ENCODE measurements at regions not wholly inside any gene's neighbourhood (a gene's known extent, or its start where the extent isn't known, plus 50 kb on each side); places are given as distances from the start of the nearest gene placed in this dataset.
A peak's percentile ranks its signal among the peaks of the same experiment; 100 is the strongest.

GRCh38 chr20:17875106-17875980 is 93.3 kb downstream of the SNX5 start (continued):
- peak; percentile 99 for TF ChIP-seq ZNF281 (CRISPR knock-in tag; IDR thresholded peaks at IDR 0.05; ENCODE audit: borderline replicate concordance)
- TF ChIP-seq WIZ (CRISPR knock-in tag; IDR thresholded peaks at IDR 0.05): no peak
- TF ChIP-seq HINFP (CRISPR knock-in tag; IDR thresholded peaks at IDR 0.05; ENCODE audit: low read depth): no peak
- 0 out of 2 replicates have a peak, but pooled peaks have one; percentile 51 for TF ChIP-seq ZNF512 (CRISPR knock-in tag; IDR thresholded peaks at IDR 0.05)
- TF ChIP-seq HMGA1 (CRISPR knock-in tag; conservative IDR thresholded peaks at IDR 0.05): no peak
- TF ChIP-seq ZNF318 (CRISPR knock-in tag; IDR thresholded peaks at IDR 0.05): 0 out of 2 replicates have a peak, but pooled peaks have one; percentile 44
- TF ChIP-seq ZNF558 (CRISPR knock-in tag; IDR thresholded peaks at IDR 0.05; ENCODE audit: borderline replicate concordance): no peak
- TF ChIP-seq DDIT3 (CRISPR knock-in tag; IDR thresholded peaks at IDR 0.05): 0 out of 2 replicates have a peak, but pooled peaks have one; percentile 53
- TF ChIP-seq EZH2 (conservative IDR thresholded peaks at IDR 0.05; ENCODE audit: low read depth, low read length): no peak
- 0 out of 2 replicates have a peak, but pooled peaks have one; percentile 47 for TF ChIP-seq DNMT3B (CRISPR knock-in tag; conservative IDR thresholded peaks at IDR 0.05)
- TF ChIP-seq BHLHE40 (IDR thresholded peaks at IDR 0.05; ENCODE audit: low read length): 0 out of 2 replicates have a peak, but pooled peaks have one; percentile 32
- TF ChIP-seq ZNF644 (CRISPR knock-in tag; IDR thresholded peaks at IDR 0.05; ENCODE audit: low read depth): peak; percentile 89
- no peak for TF ChIP-seq ZSCAN22 (CRISPR knock-in tag; IDR thresholded peaks at IDR 0.05)

All from HepG2 (cell line).